ENCODE measurements at regions not wholly inside any gene's neighbourhood (a gene's known extent, or its start where the extent isn't known, plus 50 kb on each side); places are given as distances from the start of the nearest gene placed in this dataset.

- TF ChIP-seq POLR2A (IDR thresholded peaks at IDR 0.05; ENCODE audit: low read length), result no peak
- TF ChIP-seq GATA1 (IDR thresholded peaks at IDR 0.05; ENCODE audit: low read depth, low read length), result no peak
These were observed 62.1 kb upstream of the SCOC start for GRCh38 chr4:140311257-140311835.

All from erythroblast (primary cell).